ENCODE measurements at regions not wholly inside any gene's neighbourhood (a gene's known extent, or its start where the extent isn't known, plus 50 kb on each side); places are given as distances from the start of the nearest gene placed in this dataset.

- TF ChIP-seq, protein P1, sequence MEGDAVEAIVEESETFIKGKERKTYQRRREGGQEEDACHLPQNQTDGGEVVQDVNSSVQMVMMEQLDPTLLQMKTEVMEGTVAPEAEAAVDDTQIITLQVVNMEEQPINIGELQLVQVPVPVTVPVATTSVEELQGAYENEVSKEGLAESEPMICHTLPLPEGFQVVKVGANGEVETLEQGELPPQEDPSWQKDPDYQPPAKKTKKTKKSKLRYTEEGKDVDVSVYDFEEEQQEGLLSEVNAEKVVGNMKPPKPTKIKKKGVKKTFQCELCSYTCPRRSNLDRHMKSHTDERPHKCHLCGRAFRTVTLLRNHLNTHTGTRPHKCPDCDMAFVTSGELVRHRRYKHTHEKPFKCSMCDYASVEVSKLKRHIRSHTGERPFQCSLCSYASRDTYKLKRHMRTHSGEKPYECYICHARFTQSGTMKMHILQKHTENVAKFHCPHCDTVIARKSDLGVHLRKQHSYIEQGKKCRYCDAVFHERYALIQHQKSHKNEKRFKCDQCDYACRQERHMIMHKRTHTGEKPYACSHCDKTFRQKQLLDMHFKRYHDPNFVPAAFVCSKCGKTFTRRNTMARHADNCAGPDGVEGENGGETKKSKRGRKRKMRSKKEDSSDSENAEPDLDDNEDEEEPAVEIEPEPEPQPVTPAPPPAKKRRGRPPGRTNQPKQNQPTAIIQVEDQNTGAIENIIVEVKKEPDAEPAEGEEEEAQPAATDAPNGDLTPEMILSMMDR (IDR thresholded peaks at IDR 0.05): no peak
- TF ChIP-seq EP300 (IDR thresholded peaks at IDR 0.05): no peak
Measured at GRCh38 chrX:25213611-25214010, 197.8 kb upstream of the ARX start.

All from tibial nerve (tissue), 4 donors.